ENCODE measurements at regions not wholly inside any gene's neighbourhood (a gene's known extent, or its start where the extent isn't known, plus 50 kb on each side); places are given as distances from the start of the nearest gene placed in this dataset.

- 29 to 30% methylated on average over 9 of the region's 9 CpGs for WGBS, 2 experiments
- H3K27ac ChIP-seq (ENCODE audit: insufficient read depth, low read depth, low read length, poor library complexity, severe bottlenecking): no peak overlapping the region
- no peaks in the 10 kb centered on the region for H3K9me3 ChIP-seq (ENCODE audit: control insufficient read depth, low read length)
Measured at GRCh38 chr20:57811374-57812020, 101.7 kb upstream of the PMEPA1 start.

DNA sequence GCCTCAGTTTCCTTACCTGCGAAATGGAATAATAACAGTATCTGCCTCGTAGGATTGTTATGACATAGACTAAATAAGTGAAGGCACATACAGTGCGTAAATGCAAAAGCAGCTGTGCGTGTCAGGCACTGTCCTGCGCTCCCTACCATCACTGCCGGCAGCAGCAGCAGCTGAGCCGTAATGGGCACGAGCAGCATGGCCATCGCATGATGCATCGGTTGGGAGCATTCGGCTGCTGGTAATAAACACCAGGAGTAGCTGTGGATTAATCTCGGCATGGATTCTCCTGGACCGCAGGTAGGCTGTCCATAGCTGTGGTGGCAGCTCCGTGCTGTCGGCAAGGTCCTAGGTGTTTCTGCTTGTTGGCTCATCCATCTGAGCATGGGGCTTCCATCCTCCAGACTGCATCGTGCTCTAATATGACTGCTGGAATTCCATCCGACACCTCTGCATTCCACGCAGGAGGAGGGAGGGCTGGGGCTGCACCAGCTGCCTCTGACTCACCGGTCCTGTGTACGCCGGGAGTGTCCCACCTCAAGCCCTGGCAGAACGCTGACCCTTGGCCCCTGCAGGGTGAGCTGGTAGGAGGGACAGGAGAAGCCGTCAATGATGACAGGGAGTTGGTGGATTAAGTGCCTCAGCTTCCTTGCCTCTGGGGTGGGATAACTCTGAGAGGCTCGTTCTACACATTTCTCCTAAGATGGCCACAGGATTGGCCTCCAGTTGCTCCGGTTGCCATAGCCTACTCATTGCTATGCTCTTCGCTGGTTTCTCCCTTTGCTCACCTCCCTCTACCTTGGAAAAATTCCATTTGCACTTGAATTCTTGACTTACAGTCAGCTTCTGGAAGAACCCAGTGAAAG lies 100.9 kb upstream of the PMEPA1 start:
- Histone ChIP-seq H3K9me3 (ENCODE audit: control insufficient read depth, low read length) (no peaks in the 10 kb centered on the region), H3K36me3 (ENCODE audit: control insufficient read depth, insufficient read depth, low read length) (no peaks in the 10 kb centered on the region), H3K4me1 (ENCODE audit: control insufficient read depth, insufficient read depth, low read length) (peaks cover 16% of the 10 kb centered on the region), H3K4me3 (ENCODE audit: insufficient read depth, low read depth, low read length) (no peak overlapping the region), H3K27ac (ENCODE audit: insufficient read depth, low read depth, low read length, poor library complexity, severe bottlenecking) (no peak overlapping the region), H3K27me3 (ENCODE audit: control insufficient read depth, insufficient read depth, low read length, poor library complexity, severe bottlenecking) (no peaks in the 10 kb centered on the region)
- WGBS, 2 experiments: 81 to 85% methylated on average over 26 of the region's 26 CpGs

More at GRCh38 chr20:57811374-57812020, 101.7 kb upstream of the PMEPA1 start:
- no peaks in the 10 kb centered on the region for H3K27me3 ChIP-seq (ENCODE audit: control insufficient read depth, insufficient read depth, low read length, poor library complexity, severe bottlenecking)
- H3K4me1 ChIP-seq (ENCODE audit: control insufficient read depth, insufficient read depth, low read length): peaks cover 16% of the 10 kb centered on the region
- H3K36me3 ChIP-seq (ENCODE audit: control insufficient read depth, insufficient read depth, low read length): no peaks in the 10 kb centered on the region
- H3K4me3 ChIP-seq (ENCODE audit: insufficient read depth, low read depth, low read length): no peak overlapping the region

DNA sequence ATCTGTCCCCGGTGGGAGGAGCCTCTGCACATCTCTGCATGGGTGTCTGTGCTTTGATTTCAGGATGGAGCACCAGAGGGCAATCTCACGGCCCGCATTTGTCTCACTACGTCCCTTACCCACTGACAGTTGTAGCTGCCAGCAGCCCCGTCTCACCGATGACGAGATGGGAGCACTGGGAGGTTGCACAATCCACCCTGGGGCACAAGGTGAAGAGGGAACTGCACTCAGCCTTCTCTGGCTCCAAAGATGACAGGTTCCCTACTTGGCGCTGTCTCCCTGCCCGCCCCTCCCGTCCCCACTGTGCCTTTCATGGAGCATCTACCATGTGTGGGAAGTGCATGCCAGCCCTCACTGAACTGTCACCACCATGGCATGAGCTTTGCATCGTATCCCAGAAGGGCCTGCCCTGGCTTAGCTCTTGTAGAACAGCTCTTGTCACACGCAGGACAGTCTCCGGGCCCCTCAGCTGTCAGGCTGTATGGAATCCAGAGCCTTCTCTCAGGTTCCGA lies 99.9 kb upstream of the PMEPA1 start:
- Histone ChIP-seq H3K27ac (ENCODE audit: insufficient read depth, low read depth, low read length, poor library complexity, severe bottlenecking) (no peak overlapping the region), H3K4me3 (ENCODE audit: insufficient read depth, low read depth, low read length) (no peak overlapping the region), H3K4me1 (ENCODE audit: control insufficient read depth, insufficient read depth, low read length) (peaks cover 16% of the 10 kb centered on the region), H3K9me3 (ENCODE audit: control insufficient read depth, low read length) (no peaks in the 10 kb centered on the region), H3K27me3 (ENCODE audit: control insufficient read depth, insufficient read depth, low read length, poor library complexity, severe bottlenecking) (no peaks in the 10 kb centered on the region), H3K36me3 (ENCODE audit: control insufficient read depth, insufficient read depth, low read length) (no peaks in the 10 kb centered on the region)
- 89 to 91% methylated on average over 14 of the region's 14 CpGs for WGBS, 2 experiments

DNA sequence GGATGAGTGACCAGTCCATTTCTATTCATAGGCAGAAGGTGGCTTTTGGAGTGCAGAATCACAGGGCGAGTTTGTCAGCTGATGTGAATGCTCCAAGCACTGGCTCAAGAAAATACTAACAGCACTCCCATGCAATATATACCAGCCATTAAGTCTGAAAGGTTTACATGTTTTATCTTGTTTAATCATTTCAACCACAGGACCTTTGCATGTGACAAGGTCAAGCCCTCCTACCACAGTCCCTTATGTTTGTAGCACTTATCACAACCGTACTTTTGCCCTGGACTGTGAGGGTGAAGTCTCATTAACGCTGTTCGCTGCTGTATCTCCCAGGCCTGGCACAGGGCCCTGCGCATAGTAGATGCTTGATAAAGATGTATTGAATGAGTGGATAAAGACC lies 99.3 kb upstream of the PMEPA1 start:
- Histone ChIP-seq H3K27me3 (ENCODE audit: control insufficient read depth, insufficient read depth, low read length, poor library complexity, severe bottlenecking) (no peaks in the 10 kb centered on the region), H3K4me3 (ENCODE audit: insufficient read depth, low read depth, low read length) (no peak overlapping the region), H3K9me3 (ENCODE audit: control insufficient read depth, low read length) (no peaks in the 10 kb centered on the region), H3K36me3 (ENCODE audit: control insufficient read depth, insufficient read depth, low read length) (no peaks in the 10 kb centered on the region), H3K4me1 (ENCODE audit: control insufficient read depth, insufficient read depth, low read length) (peaks cover 16% of the 10 kb centered on the region), H3K27ac (ENCODE audit: insufficient read depth, low read depth, low read length, poor library complexity, severe bottlenecking) (no peak overlapping the region)
- 93 to 97% methylated on average over 5 of the region's 5 CpGs for WGBS, 2 experiments

- Histone ChIP-seq H3K4me1 (ENCODE audit: control insufficient read depth, insufficient read depth, low read length) (peaks cover 22% of the 10 kb centered on the region), H3K27ac (ENCODE audit: insufficient read depth, low read depth, low read length, poor library complexity, severe bottlenecking) (no peak overlapping the region)
- WGBS, 2 experiments: 77 to 82% methylated on average over 9 of the region's 9 CpGs
Measured at GRCh38 chr20:57808264-57809070, 98.7 kb upstream of the PMEPA1 start.

GRCh38 chr20:57807401-57808263 lies 97.8 kb upstream of the PMEPA1 start:
- Histone ChIP-seq H3K9me3 (ENCODE audit: control insufficient read depth, low read length) (no peaks in the 10 kb centered on the region), H3K27ac (ENCODE audit: insufficient read depth, low read depth, low read length, poor library complexity, severe bottlenecking) (no peak overlapping the region), H3K4me3 (ENCODE audit: insufficient read depth, low read depth, low read length) (no peak overlapping the region), H3K4me1 (ENCODE audit: control insufficient read depth, insufficient read depth, low read length) (peaks cover 22% of the 10 kb centered on the region), H3K27me3 (ENCODE audit: control insufficient read depth, insufficient read depth, low read length, poor library complexity, severe bottlenecking) (no peaks in the 10 kb centered on the region), H3K36me3 (ENCODE audit: control insufficient read depth, insufficient read depth, low read length) (no peaks in the 10 kb centered on the region)
- WGBS, 2 experiments: 93 to 94% methylated on average over 10 to 11 of the region's 11 CpGs

More at GRCh38 chr20:57808264-57809070, 98.7 kb upstream of the PMEPA1 start:
- H3K4me3 ChIP-seq (ENCODE audit: insufficient read depth, low read depth, low read length): no peak overlapping the region
- H3K36me3 ChIP-seq (ENCODE audit: control insufficient read depth, insufficient read depth, low read length): no peaks in the 10 kb centered on the region
- no peaks in the 10 kb centered on the region for H3K9me3 ChIP-seq (ENCODE audit: control insufficient read depth, low read length)
- H3K27me3 ChIP-seq (ENCODE audit: control insufficient read depth, insufficient read depth, low read length, poor library complexity, severe bottlenecking): no peaks in the 10 kb centered on the region

- Histone ChIP-seq H3K27me3 (ENCODE audit: control insufficient read depth, insufficient read depth, low read length, poor library complexity, severe bottlenecking) (no peaks in the 10 kb centered on the region), H3K4me3 (ENCODE audit: insufficient read depth, low read depth, low read length) (no peak overlapping the region), H3K9me3 (ENCODE audit: control insufficient read depth, low read length) (no peaks in the 10 kb centered on the region), H3K27ac (ENCODE audit: insufficient read depth, low read depth, low read length, poor library complexity, severe bottlenecking) (no peak overlapping the region), H3K4me1 (ENCODE audit: control insufficient read depth, insufficient read depth, low read length) (peaks cover 22% of the 10 kb centered on the region), H3K36me3 (ENCODE audit: control insufficient read depth, insufficient read depth, low read length) (no peaks in the 10 kb centered on the region)
- 91 to 95% methylated on average over 4 of the region's 4 CpGs for WGBS, 2 experiments
Measured at GRCh38 chr20:57806975-57807374, 97.2 kb upstream of the PMEPA1 start.

DNA sequence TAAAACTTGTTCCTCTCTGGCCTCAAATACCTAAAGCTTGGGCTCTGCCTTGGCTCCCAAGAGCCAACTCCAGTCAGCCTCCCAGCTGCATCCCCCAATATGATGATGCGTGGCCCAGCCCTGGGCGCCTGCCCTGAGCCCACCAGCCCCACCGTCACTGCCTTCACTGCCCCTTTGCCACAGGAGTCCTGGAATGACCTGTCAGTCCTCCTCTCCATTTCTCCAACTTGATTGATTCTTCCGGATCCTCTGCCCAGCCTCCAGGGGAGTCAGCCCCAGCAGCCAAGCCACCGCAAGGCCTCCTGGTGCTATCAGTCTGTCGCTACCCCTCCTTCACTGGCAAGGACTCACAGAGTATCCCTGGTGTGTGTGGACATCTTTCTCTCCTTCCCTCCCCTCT lies 96.7 kb upstream of the PMEPA1 start:
- WGBS, 2 experiments: 89 to 94% methylated on average over 6 of the region's 6 CpGs
- H3K27ac ChIP-seq (ENCODE audit: insufficient read depth, low read depth, low read length, poor library complexity, severe bottlenecking): no peak overlapping the region
- no peak overlapping the region for H3K4me3 ChIP-seq (ENCODE audit: insufficient read depth, low read depth, low read length)
- no peaks in the 10 kb centered on the region for H3K36me3 ChIP-seq (ENCODE audit: control insufficient read depth, insufficient read depth, low read length)
- no peaks in the 10 kb centered on the region for H3K27me3 ChIP-seq (ENCODE audit: control insufficient read depth, insufficient read depth, low read length, poor library complexity, severe bottlenecking)
- no peaks in the 10 kb centered on the region for H3K9me3 ChIP-seq (ENCODE audit: control insufficient read depth, low read length)
- H3K4me1 ChIP-seq (ENCODE audit: control insufficient read depth, insufficient read depth, low read length): peaks cover 20% of the 10 kb centered on the region

DNA sequence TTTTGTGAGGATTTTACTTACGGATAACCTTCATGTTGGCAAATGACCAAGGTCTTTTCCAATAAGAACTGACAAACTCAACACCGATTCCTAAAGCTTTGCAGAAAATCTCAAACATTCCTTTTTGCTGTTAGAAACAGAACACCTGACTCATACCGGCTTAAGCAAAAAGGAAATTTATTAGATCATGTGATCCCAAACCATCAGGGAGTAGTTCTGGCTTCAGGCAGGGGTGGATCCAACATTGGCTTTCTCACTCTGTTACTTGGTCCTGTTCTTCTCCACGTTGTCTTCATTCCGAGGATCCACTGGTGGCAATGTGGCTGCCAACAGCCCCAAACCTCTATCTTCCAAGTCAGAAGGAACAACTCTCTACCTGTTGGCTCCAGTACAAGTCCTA lies 95.9 kb upstream of the PMEPA1 start:
- whole genome bisulfite sequencing, 2 experiments: 90 to 95% methylated on average over 5 of the region's 5 CpGs
- Histone ChIP-seq H3K27me3 (ENCODE audit: control insufficient read depth, insufficient read depth, low read length, poor library complexity, severe bottlenecking) (no peaks in the 10 kb centered on the region), H3K36me3 (ENCODE audit: control insufficient read depth, insufficient read depth, low read length) (no peaks in the 10 kb centered on the region), H3K9me3 (ENCODE audit: control insufficient read depth, low read length) (no peaks in the 10 kb centered on the region), H3K4me3 (ENCODE audit: insufficient read depth, low read depth, low read length) (no peak overlapping the region), H3K4me1 (ENCODE audit: control insufficient read depth, insufficient read depth, low read length) (peaks cover 13% of the 10 kb centered on the region), H3K27ac (ENCODE audit: insufficient read depth, low read depth, low read length, poor library complexity, severe bottlenecking) (no peak overlapping the region)

Data from ectodermal cell (in vitro differentiated cells).